Thoracic aorta (tissue), 2 donors: ENCODE measurements at regions not wholly inside any gene's neighbourhood (a gene's known extent, or its start where the extent isn't known, plus 50 kb on each side); places are given as distances from the start of the nearest gene placed in this dataset.

Source experiments
- ATAC-seq: fragments of 150-250 bp; one replicate; pipeline ENCODE4 v1.8.0; 2017; ENCODE audit warnings: low read depth; ENCODE audit not compliant: insufficient number of reproducible peaks, low FRiP score
- DNase-seq: peaks from one replicate; pipeline ENCODE4 v3.0.0-alpha.2; 2020; ENCODE audit warnings: low spot score
- H3K27ac ChIP-seq, 2 donors: fragments of 200-600 bp; sonication (generic); 1 replicate in 1 of 2; 2 replicates in 1 of 2; pipeline ENCODE4 v1.5.1; 2016; ENCODE audit warnings: mild to moderate bottlenecking in 2 of 2, moderate library complexity in 2 of 2
- H3K27me3 ChIP-seq: fragments of 200-600 bp; sonication (generic); replicated peaks from 2 replicates; pipeline ENCODE4 v1.6.0; 2016; ENCODE audit warnings: mild to moderate bottlenecking; ENCODE audit not compliant: insufficient read depth
- H3K36me3 ChIP-seq: fragments of 200-600 bp; sonication (generic); one replicate; pipeline ENCODE4 v1.5.1; 2016
- H3K4me1 ChIP-seq, 2 donors: fragments of 200-600 bp; sonication (generic); 1 replicate in 1 of 2; 2 replicates in 1 of 2; pipeline versions ENCODE4 v1.5.1 to v1.6.0; 2016; ENCODE audit warnings: low read depth in 2 of 2, mild to moderate bottlenecking in 1 of 2; ENCODE audit not compliant: control insufficient read depth in 1 of 2
- H3K4me3 ChIP-seq: fragments of 200-600 bp; sonication (generic); 2 replicates; pipeline ENCODE4 v1.5.1; 2016; ENCODE audit warnings: mild to moderate bottlenecking
- H3K9me3 ChIP-seq: fragments of 200-600 bp; sonication (generic); 2 replicates; pipeline ENCODE4 v1.5.1; 2016
- CTCF ChIP-seq: fragments of 200-600 bp; sonication (generic); IDR thresholded peaks from one replicate; pipeline ENCODE4 v1.5.1; 2019; ENCODE audit warnings: antibody characterized with exemption

- H3K27ac ChIP-seq = no peak overlapping the region
- no peaks in the 10 kb centered on the region for H3K27me3 ChIP-seq
- DNase-seq (no peak), ATAC-seq (no peak)
- TF ChIP-seq CTCF = no peak
- no peaks in the 10 kb centered on the region for H3K4me1 ChIP-seq
- no peaks in the 10 kb centered on the region for H3K36me3 ChIP-seq
- no peak overlapping the region for H3K4me3 ChIP-seq
- H3K9me3 ChIP-seq = no peaks in the 10 kb centered on the region
Observed at GRCh38 chr17:56672195-56672594, 78.7 kb downstream of the NOG start.

GRCh38 chr17:56674401-56674925, 81.0 kb downstream of the NOG start:
- no peaks in the 10 kb centered on the region for H3K9me3 ChIP-seq
- ATAC-seq = no peak
- no peaks in the 10 kb centered on the region for H3K27me3 ChIP-seq
- no peak overlapping the region for H3K4me3 ChIP-seq
- H3K36me3 ChIP-seq = no peaks in the 10 kb centered on the region
- DNase-seq = no peak
- no peak overlapping the region for H3K27ac ChIP-seq
- peaks cover 3 to 8% of the 10 kb centered on the region in 2 donors for H3K4me1 ChIP-seq
- no peak for TF ChIP-seq CTCF

- ATAC-seq (no peak), DNase-seq (no peak)
- Histone ChIP-seq H3K4me1 (peaks cover 3 to 8% of the 10 kb centered on the region in 2 donors), H3K4me3 (no peak overlapping the region), H3K36me3 (no peaks in the 10 kb centered on the region), H3K27me3 (no peaks in the 10 kb centered on the region), H3K9me3 (no peaks in the 10 kb centered on the region), H3K27ac (no peak overlapping the region)
- no peak for TF ChIP-seq CTCF
Observed at GRCh38 chr17:56675876-56676660, 82.6 kb downstream of the NOG start.

- DNase-seq = no peak
- Histone ChIP-seq H3K36me3 (no peaks in the 10 kb centered on the region), H3K4me1 (peaks cover 3 to 8% of the 10 kb centered on the region in 2 donors), H3K27me3 (no peaks in the 10 kb centered on the region), H3K9me3 (no peaks in the 10 kb centered on the region), H3K27ac (no peak overlapping the region), H3K4me3 (no peak overlapping the region)
- no peak for TF ChIP-seq CTCF
- no peak for ATAC-seq
Observed at GRCh38 chr17:56676810-56677209, 83.3 kb downstream of the NOG start.

- ATAC-seq = no peak
- no peaks in the 10 kb centered on the region for H3K27me3 ChIP-seq
- no peaks in the 10 kb centered on the region for H3K36me3 ChIP-seq
- no peak overlapping the region for H3K27ac ChIP-seq
- no peaks in the 10 kb centered on the region for H3K9me3 ChIP-seq
- peaks cover 3 to 8% of the 10 kb centered on the region in 2 donors for H3K4me1 ChIP-seq
- DNase-seq = no peak
- TF ChIP-seq CTCF = no peak
- peak overlapping the region; percentile 46 for H3K4me3 ChIP-seq
Observed at GRCh38 chr17:56678249-56679114, 85.0 kb downstream of the NOG start.
